HEK293 (cell line): ENCODE measurements at regions not wholly inside any gene's neighbourhood (a gene's known extent, or its start where the extent isn't known, plus 50 kb on each side); places are given as distances from the start of the nearest gene placed in this dataset.

Source experiments
- CTCF ChIA-PET: fragments of 350-600 bp; formaldehyde crosslinking; extraction: SDS; loops from one replicate; lab custom pipeline; 2021; ENCODE audit warnings: antibody characterized with exemption; lab: Yijun Ruan, JAX
- POLR2A ChIA-PET: fragments of 300-600 bp; formaldehyde crosslinking; extraction: SDS; loops from one replicate; lab custom pipeline; 2020; ENCODE audit warnings: antibody characterized with exemption, inconsistent platforms; lab: Yijun Ruan, JAX
- H3K27ac ChIP-seq: fragments of 200-500 bp; sonication (Bioruptor generic); 2 replicates; pipeline ENCODE4 v1.5.1; 2014; ENCODE audit warnings: low read depth, low read length, control low read depth, inconsistent platforms; ENCODE audit errors: extremely low read depth
- H3K36me3 ChIP-seq, 2 experiments: fragments of 200-500 bp in 1 of 2; sonication (Bioruptor generic) in 1 of 2; 1 replicate in 1 of 2; 2 replicates in 1 of 2; pipeline ENCODE4 v1.5.1; 2014 to 2017; ENCODE audit warnings: inconsistent platforms in 2 of 2, low read length in 2 of 2; ENCODE audit not compliant: control insufficient read depth in 2 of 2, insufficient read depth in 1 of 2
- H3K4me1 ChIP-seq: fragments of 200-500 bp; sonication (Bioruptor generic); 2 replicates; pipeline ENCODE4 v1.5.1; 2014; ENCODE audit warnings: mild to moderate bottlenecking, low read length, inconsistent platforms; ENCODE audit not compliant: control insufficient read depth, insufficient read depth
- H3K4me3 ChIP-seq: 2 replicates; pipeline ENCODE4 v1.5.1; 2011; ENCODE audit warnings: low read depth, mild to moderate bottlenecking, control low read depth, low read length, moderate library complexity
- H3K9me3 ChIP-seq: fragments of 200-500 bp; sonication (Bioruptor generic); 2 replicates; pipeline ENCODE4 v1.5.1; 2014; ENCODE audit warnings: low read depth, low read length, inconsistent platforms; ENCODE audit not compliant: control insufficient read depth, insufficient read depth
- HOXD13 ChIP-seq: sonication (generic); formaldehyde crosslinking; IDR thresholded peaks from 2 replicates; pipeline ENCODE4 v1.8.0; 2022; ENCODE audit warnings: missing genetic modification reagents, borderline replicate concordance
- PRDM1 ChIP-seq: fragments of 450-650 bp; formaldehyde crosslinking; IDR thresholded peaks from 2 replicates; pipeline ENCODE4; 2016; ENCODE audit warnings: missing biosample characterization, missing genetic modification characterization
- PRDM4 ChIP-seq: fragments of 450-650 bp; formaldehyde crosslinking; IDR thresholded peaks from 2 replicates; pipeline ENCODE4 v1.5.1; 2017; ENCODE audit warnings: missing biosample characterization, missing genetic modification characterization
- ZFP41 ChIP-seq: fragments of 450-650 bp; formaldehyde crosslinking; IDR thresholded peaks from 2 replicates; pipeline ENCODE4 v1.5.1; 2016; ENCODE audit warnings: missing biosample characterization, missing genetic modification characterization, borderline replicate concordance
- ZFP69B ChIP-seq: fragments of 450-650 bp; formaldehyde crosslinking; IDR thresholded peaks from 2 replicates; pipeline ENCODE4 v1.5.1; 2016; ENCODE audit warnings: missing biosample characterization, missing genetic modification characterization
- ZNF10 ChIP-seq: fragments of 450-650 bp; formaldehyde crosslinking; IDR thresholded peaks from 2 replicates; pipeline ENCODE4 v1.5.1; 2017; ENCODE audit warnings: missing biosample characterization, missing genetic modification characterization
- ZNF16 ChIP-seq: fragments of 450-650 bp; formaldehyde crosslinking; IDR thresholded peaks from 2 replicates; pipeline ENCODE4 v1.5.1; 2016; ENCODE audit warnings: low read depth, missing biosample characterization, missing genetic modification characterization
- ZNF184 ChIP-seq: fragments of 450-650 bp; IDR thresholded peaks from 2 replicates; pipeline ENCODE4 v1.5.1; 2018; ENCODE audit warnings: missing biosample characterization, mild to moderate bottlenecking, missing genetic modification characterization
- ZNF214 ChIP-seq: fragments of 450-650 bp; formaldehyde crosslinking; IDR thresholded peaks from 2 replicates; pipeline ENCODE4 v1.5.1; 2017; ENCODE audit warnings: missing biosample characterization, mild to moderate bottlenecking, missing genetic modification characterization, borderline replicate concordance
- ZNF23 ChIP-seq: fragments of 450-650 bp; formaldehyde crosslinking; IDR thresholded peaks from 2 replicates; pipeline ENCODE4 v1.5.1; 2016; ENCODE audit warnings: missing biosample characterization, missing genetic modification characterization, borderline replicate concordance
- ZNF292 ChIP-seq: fragments of 450-650 bp; formaldehyde crosslinking; IDR thresholded peaks from 2 replicates; pipeline ENCODE4 v1.5.1; 2016; ENCODE audit warnings: low read depth, missing biosample characterization, missing genetic modification characterization, borderline replicate concordance
- ZNF391 ChIP-seq: fragments of 450-650 bp; formaldehyde crosslinking; IDR thresholded peaks from 2 replicates; pipeline ENCODE4 v1.5.1; 2016; ENCODE audit warnings: low read depth, missing biosample characterization, missing genetic modification characterization, borderline replicate concordance
- ZNF404 ChIP-seq: fragments of 450-650 bp; formaldehyde crosslinking; IDR thresholded peaks from 2 replicates; pipeline ENCODE4 v1.5.1; 2017; ENCODE audit warnings: missing biosample characterization, missing genetic modification characterization
- ZNF48 ChIP-seq: fragments of 450-650 bp; formaldehyde crosslinking; IDR thresholded peaks from 2 replicates; pipeline ENCODE4 v1.5.1; 2016; ENCODE audit warnings: missing biosample characterization, missing genetic modification characterization
- ZNF529 ChIP-seq: fragments of 450-650 bp; formaldehyde crosslinking; IDR thresholded peaks from 2 replicates; pipeline ENCODE4 v1.5.1; 2017; ENCODE audit warnings: missing genetic modification characterization, missing biosample characterization; ENCODE audit not compliant: insufficient replicate concordance
- ZNF76 ChIP-seq: fragments of 450-650 bp; formaldehyde crosslinking; IDR thresholded peaks from 2 replicates; pipeline ENCODE4; 2016; ENCODE audit warnings: low read depth, missing biosample characterization, missing genetic modification characterization, borderline replicate concordance
- ZSCAN30 ChIP-seq: fragments of 450-650 bp; IDR thresholded peaks from 2 replicates; pipeline ENCODE4 v1.5.1; 2018; ENCODE audit warnings: missing biosample characterization, mild to moderate bottlenecking, missing genetic modification characterization, moderate library complexity
- TF ChIP-seq, protein P1 (sequence below): fragments of 450-650 bp; formaldehyde crosslinking; IDR thresholded peaks from 2 replicates; pipeline ENCODE4 v1.5.1; 2016; ENCODE audit warnings: missing biosample characterization, missing genetic modification characterization
- TF ChIP-seq, protein P2 (sequence below): fragments of 450-650 bp; formaldehyde crosslinking; IDR thresholded peaks from 2 replicates; pipeline ENCODE4 v1.5.1; 2016; ENCODE audit warnings: missing biosample characterization, missing genetic modification characterization
- TF ChIP-seq, protein P3 (sequence below): fragments of 450-650 bp; formaldehyde crosslinking; IDR thresholded peaks from 2 replicates; pipeline ENCODE4 v1.5.1; 2016; ENCODE audit warnings: missing biosample characterization, missing genetic modification characterization

DNA sequence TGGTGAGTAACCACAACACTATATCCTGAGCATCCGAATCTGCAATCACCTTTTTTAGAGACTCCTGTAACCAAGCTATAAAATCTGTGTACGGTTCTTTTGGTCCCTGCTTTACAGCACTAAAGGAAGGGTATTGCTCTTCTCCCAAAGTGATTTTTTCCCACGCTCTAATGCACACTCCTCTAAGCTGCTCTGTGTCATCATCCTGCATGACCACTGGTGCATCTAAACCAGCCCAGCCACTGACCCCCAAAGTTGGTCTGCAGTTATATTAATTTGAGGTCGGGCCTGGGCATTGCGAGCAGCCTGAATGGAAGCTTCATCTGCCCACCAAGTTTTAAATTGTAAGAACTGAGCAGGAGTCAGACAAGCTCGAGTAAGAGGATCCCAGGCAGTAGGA lies 480.0 kb downstream of the PTPRU start (continued):
- no peak for TF ChIP-seq ZNF214 (tag by site-specific recombination)
- TF ChIP-seq, protein P1, sequence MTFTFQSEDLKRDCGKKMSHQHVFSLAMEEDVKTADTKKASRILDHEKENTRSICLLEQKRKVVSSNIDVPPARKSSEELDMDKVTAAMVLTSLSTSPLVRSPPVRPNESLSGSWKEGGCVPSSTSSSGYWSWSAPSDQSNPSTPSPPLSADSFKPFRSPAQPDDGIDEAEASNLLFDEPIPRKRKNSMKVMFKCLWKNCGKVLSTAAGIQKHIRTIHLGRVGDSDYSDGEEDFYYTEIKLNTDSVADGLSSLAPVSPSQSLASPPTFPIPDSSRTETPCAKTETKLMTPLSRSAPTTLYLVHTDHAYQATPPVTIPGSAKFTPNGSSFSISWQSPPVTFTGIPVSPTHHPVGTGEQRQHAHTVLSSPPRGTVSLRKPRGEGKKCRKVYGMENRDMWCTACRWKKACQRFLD (tag by site-specific recombination), result no peak
- TF ChIP-seq, all 188 proteins: peak for 0

DNA sequence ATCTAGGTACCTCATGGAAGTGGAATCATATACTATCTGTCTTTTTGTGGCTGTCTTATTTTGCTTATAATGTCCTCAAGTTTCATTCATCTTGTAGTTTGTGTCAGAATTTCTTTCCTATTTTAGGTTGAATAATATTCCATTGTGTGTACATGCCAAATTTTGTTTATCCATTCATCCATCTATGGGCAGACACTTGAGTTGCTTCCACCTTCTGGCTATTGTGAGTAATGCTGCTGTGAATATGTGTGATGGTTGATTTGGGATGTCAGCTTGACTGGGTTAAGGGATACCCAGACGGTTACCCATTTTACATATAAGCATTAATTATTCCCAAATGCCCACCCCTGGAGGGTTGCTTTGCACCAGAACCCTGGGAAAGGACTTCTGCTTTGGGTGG lies 477.5 kb downstream of the PTPRU start:
- ChIA-PET CTCF (interaction anchor here (0.5 to 2.5 kb wide), 2 partner anchors 10 to 532 kb away, joined by 6 to 8 read pairs; partner anchors contain the start of gene SRSF4), POLR2A (no interaction called here)
- no peak overlapping the region for H3K4me3 ChIP-seq
- peaks cover 2% of the 10 kb centered on the region; the same call in 1 of the 2 replicates for H3K4me1 ChIP-seq
- no peaks in the 10 kb centered on the region for H3K36me3 ChIP-seq
- no peaks in the 10 kb centered on the region for H3K9me3 ChIP-seq
- no peak for TF ChIP-seq ZNF404 (tag by site-specific recombination)
- TF ChIP-seq ZNF16 (tag by site-specific recombination), result no peak
- TF ChIP-seq ZNF48 (tag by site-specific recombination), result no peak
- no peak for TF ChIP-seq PRDM4 (tag by site-specific recombination)
- no peak overlapping the region for H3K27ac ChIP-seq

GRCh38 chr1:29712801-29713200 lies 476.5 kb downstream of the PTPRU start:
- POLR2A ChIA-PET, result no interaction called here
- Histone ChIP-seq H3K9me3 (no peaks in the 10 kb centered on the region), H3K4me3 (no peak overlapping the region), H3K4me1 (peaks cover 3% of the 10 kb centered on the region; the same call in 1 of the 2 replicates), H3K27ac (no peak overlapping the region), H3K36me3 (no peaks in the 10 kb centered on the region)
- TF ChIP-seq ZNF184 (no peak), ZSCAN30 (no peak), ZNF76 (tag by site-specific recombination) (no peak), ZNF529 (tag by site-specific recombination) (no peak), ZNF23 (tag by site-specific recombination) (no peak), PRDM1 (tag by site-specific recombination) (no peak), ZFP41 (no peak)
- CTCF ChIA-PET, result interaction anchor here (2.5 kb wide), 1 partner anchor 9 kb away, joined by 8 read pairs; no protein-coding TSS in a partner anchor

GRCh38 chr1:29712284-29712651 lies 475.9 kb downstream of the PTPRU start:
- ChIA-PET CTCF (interaction anchor here (0.8 kb wide), 1 partner anchor 9 kb away, joined by 3 read pairs; no protein-coding TSS in a partner anchor), POLR2A (no interaction called here)
- Histone ChIP-seq H3K4me1 (peaks cover 3% of the 10 kb centered on the region; the same call in 1 of the 2 replicates), H3K4me3 (no peak overlapping the region), H3K9me3 (no peaks in the 10 kb centered on the region), H3K36me3 (no peaks in the 10 kb centered on the region), H3K27ac (no peak overlapping the region)
- TF ChIP-seq, protein P2, sequence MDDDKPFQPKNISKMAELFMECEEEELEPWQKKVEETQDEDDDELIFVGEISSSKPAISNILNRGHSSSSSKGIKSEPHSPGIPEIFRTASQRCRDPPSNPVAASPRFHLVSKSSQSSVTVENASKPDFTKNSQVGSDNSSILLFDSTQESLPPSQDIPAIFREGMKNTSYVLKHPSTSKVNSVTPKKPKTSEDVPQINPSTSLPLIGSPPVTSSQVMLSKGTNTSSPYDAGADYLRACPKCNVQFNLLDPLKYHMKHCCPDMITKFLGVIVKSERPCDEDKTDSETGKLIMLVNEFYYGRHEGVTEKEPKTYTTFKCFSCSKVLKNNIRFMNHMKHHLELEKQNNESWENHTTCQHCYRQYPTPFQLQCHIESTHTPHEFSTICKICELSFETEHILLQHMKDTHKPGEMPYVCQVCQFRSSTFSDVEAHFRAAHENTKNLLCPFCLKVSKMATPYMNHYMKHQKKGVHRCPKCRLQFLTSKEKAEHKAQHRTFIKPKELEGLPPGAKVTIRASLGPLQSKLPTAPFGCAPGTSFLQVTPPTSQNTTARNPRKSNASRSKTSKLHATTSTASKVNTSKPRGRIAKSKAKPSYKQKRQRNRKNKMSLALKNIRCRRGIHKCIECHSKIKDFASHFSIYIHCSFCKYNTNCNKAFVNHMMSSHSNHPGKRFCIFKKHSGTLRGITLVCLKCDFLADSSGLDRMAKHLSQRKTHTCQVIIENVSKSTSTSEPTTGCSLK (tag by site-specific recombination), result no peak
- TF ChIP-seq ZFP69B (no peak), ZNF292 (tag by site-specific recombination) (no peak), HOXD13 (CRISPR knock-in tag) (no peak), ZNF391 (no peak), ZNF10 (no peak), PRDM1 (tag by site-specific recombination) (no peak)
- TF ChIP-seq, protein P3, sequence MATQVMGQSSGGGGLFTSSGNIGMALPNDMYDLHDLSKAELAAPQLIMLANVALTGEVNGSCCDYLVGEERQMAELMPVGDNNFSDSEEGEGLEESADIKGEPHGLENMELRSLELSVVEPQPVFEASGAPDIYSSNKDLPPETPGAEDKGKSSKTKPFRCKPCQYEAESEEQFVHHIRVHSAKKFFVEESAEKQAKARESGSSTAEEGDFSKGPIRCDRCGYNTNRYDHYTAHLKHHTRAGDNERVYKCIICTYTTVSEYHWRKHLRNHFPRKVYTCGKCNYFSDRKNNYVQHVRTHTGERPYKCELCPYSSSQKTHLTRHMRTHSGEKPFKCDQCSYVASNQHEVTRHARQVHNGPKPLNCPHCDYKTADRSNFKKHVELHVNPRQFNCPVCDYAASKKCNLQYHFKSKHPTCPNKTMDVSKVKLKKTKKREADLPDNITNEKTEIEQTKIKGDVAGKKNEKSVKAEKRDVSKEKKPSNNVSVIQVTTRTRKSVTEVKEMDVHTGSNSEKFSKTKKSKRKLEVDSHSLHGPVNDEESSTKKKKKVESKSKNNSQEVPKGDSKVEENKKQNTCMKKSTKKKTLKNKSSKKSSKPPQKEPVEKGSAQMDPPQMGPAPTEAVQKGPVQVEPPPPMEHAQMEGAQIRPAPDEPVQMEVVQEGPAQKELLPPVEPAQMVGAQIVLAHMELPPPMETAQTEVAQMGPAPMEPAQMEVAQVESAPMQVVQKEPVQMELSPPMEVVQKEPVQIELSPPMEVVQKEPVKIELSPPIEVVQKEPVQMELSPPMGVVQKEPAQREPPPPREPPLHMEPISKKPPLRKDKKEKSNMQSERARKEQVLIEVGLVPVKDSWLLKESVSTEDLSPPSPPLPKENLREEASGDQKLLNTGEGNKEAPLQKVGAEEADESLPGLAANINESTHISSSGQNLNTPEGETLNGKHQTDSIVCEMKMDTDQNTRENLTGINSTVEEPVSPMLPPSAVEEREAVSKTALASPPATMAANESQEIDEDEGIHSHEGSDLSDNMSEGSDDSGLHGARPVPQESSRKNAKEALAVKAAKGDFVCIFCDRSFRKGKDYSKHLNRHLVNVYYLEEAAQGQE (tag by site-specific recombination), result no peak
